ENCODE measurements at regions not wholly inside any gene's neighbourhood (a gene's known extent, or its start where the extent isn't known, plus 50 kb on each side); places are given as distances from the start of the nearest gene placed in this dataset.

GRCh38 chr2:40639320-40639719, 187.4 kb upstream of the SLC8A1 start:
- no peak for DNase-seq (ENCODE audit: low read depth)
- no peak overlapping the region for H3K4me3 ChIP-seq (ENCODE audit: control insufficient read depth, low read depth, low read length)
- no peak for TF ChIP-seq CTCF (IDR thresholded peaks at IDR 0.05; ENCODE audit: control insufficient read depth, insufficient read depth, low read depth, low read length, missing control alignments)

- DNase-seq (ENCODE audit: low read depth) = peak; percentile 21
- no peak for TF ChIP-seq CTCF (IDR thresholded peaks at IDR 0.05; ENCODE audit: control insufficient read depth, insufficient read depth, low read depth, low read length, missing control alignments)
- no peak overlapping the region for H3K4me3 ChIP-seq (ENCODE audit: control insufficient read depth, low read depth, low read length)
Measured at GRCh38 chr2:40642237-40642636, 190.3 kb upstream of the SLC8A1 start.

- H3K4me3 ChIP-seq (ENCODE audit: control insufficient read depth, low read depth, low read length) = no peak overlapping the region
- no peak for TF ChIP-seq CTCF (IDR thresholded peaks at IDR 0.05; ENCODE audit: control insufficient read depth, insufficient read depth, low read depth, low read length, missing control alignments)
- DNase-seq (ENCODE audit: low read depth) = no peak
Measured at GRCh38 chr2:40642726-40643125, 190.8 kb upstream of the SLC8A1 start.

GRCh38 chr2:40646642-40647041, 194.8 kb upstream of the SLC8A1 start:
- TF ChIP-seq CTCF (IDR thresholded peaks at IDR 0.05; ENCODE audit: control insufficient read depth, insufficient read depth, low read depth, low read length, missing control alignments) = no peak
- no peak overlapping the region for H3K4me3 ChIP-seq (ENCODE audit: control insufficient read depth, low read depth, low read length)
- no peak for DNase-seq (ENCODE audit: low read depth)

GRCh38 chr2:40652155-40652554, 200.3 kb upstream of the SLC8A1 start:
- H3K4me3 ChIP-seq (ENCODE audit: control insufficient read depth, low read depth, low read length) = no peak overlapping the region
- no peak for DNase-seq (ENCODE audit: low read depth)
- TF ChIP-seq CTCF (IDR thresholded peaks at IDR 0.05; ENCODE audit: control insufficient read depth, insufficient read depth, low read depth, low read length, missing control alignments) = no peak

- TF ChIP-seq CTCF (IDR thresholded peaks at IDR 0.05; ENCODE audit: control insufficient read depth, insufficient read depth, low read depth, low read length, missing control alignments) = no peak
- no peak overlapping the region for H3K4me3 ChIP-seq (ENCODE audit: control insufficient read depth, low read depth, low read length)
- DNase-seq (ENCODE audit: low read depth) = no peak
Measured at GRCh38 chr2:40653829-40654228, 201.9 kb upstream of the SLC8A1 start.

GRCh38 chr2:40654346-40654745, 202.5 kb upstream of the SLC8A1 start:
- no peak for TF ChIP-seq CTCF (IDR thresholded peaks at IDR 0.05; ENCODE audit: control insufficient read depth, insufficient read depth, low read depth, low read length, missing control alignments)
- no peak for DNase-seq (ENCODE audit: low read depth)

More at GRCh38 chr2:40654346-40654745, 202.5 kb upstream of the SLC8A1 start:
- H3K4me3 ChIP-seq (ENCODE audit: control insufficient read depth, low read depth, low read length) = no peak overlapping the region
